GM21529 (cell line): ENCODE measurements at regions not wholly inside any gene's neighbourhood (a gene's known extent, or its start where the extent isn't known, plus 50 kb on each side); places are given as distances from the start of the nearest gene placed in this dataset.
"Not testable (repeated sequence)": the region's sequence is repeated elsewhere in the genome, so short reads cannot be mapped to it uniquely, and the experiment has no call there.

ENCODE experiments used
- ATAC-seq: cut with Tn5 transposase; IDR thresholded peaks from one replicate; pipeline ENCODE4 v1.9.1; 2021; ENCODE audit not compliant: unreplicated experiment

DNA sequence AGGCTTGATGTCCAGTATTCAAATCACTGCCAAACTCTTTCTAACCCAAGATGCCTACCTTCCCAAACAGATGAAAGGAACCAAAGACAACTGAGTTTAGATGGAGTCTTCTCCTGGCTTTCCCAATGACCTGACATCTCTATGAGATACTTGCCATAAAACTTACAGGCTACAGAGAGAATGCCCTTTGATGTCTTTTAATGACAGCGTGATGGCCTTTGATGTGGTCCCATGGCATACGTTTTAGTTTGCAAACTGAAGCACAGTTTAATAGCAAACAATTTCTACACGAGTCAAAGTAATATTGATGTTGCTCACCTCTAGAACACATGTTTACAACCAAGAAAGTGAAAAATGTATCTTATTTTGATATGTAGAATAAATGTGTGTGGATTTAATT, 73.2 kb downstream of the ZIC4 start:
- ATAC-seq, result no peak

- no peak for ATAC-seq
Measured at GRCh38 chr3:147328711-147329110, 77.6 kb downstream of the ZIC4 start.

GRCh38 chr3:147324356-147324755, 82.0 kb downstream of the ZIC4 start:
- no peak for ATAC-seq

- no peak for ATAC-seq
Measured at GRCh38 chr3:147318900-147319299, 87.4 kb downstream of the ZIC4 start.

DNA sequence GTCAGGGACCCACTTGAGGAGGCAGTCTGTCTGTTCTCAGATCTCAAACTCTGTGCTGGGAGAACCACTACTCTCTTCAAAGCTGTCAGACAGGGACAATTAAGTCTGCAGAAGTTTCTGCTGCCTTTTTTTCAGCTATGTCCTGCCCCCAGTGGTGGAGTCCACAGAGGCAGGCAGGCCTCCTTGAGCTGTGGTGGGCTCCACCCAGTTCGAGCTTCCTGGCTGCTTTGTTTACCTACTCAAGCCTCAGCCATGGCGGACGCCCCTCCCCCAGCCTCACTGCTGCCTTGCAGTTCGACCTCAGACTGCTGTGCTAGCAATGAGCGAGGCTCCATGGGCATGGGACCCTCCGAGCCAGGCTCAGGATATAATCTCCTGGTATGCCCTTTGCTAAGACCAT, 89.3 kb downstream of the ZIC4 start:
- ATAC-seq, result not testable (repeated sequence)

DNA sequence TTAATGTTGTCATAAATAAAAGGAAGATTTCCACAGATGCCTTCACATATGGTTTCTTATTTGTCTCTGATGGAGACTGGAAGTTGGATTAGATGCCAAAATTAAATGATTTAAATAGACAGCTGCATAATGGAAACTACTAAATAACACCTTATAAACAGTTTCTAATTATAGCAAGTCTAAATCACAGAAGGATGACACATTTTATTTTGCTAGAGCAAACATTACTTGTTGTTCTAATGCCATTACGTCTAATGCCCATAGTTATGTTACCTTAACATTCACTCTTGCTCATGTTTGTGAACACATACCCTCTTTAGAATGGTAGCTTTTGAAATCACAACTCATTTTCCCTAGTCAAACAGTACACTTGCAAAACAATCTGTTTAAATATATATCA, 92.8 kb downstream of the ZIC4 start:
- no peak for ATAC-seq

- ATAC-seq, result no peak
Measured at GRCh38 chr3:147312786-147313280, 93.5 kb downstream of the ZIC4 start.

GRCh38 chr3:147311716-147312115, 94.6 kb downstream of the ZIC4 start:
- ATAC-seq, result no peak

DNA sequence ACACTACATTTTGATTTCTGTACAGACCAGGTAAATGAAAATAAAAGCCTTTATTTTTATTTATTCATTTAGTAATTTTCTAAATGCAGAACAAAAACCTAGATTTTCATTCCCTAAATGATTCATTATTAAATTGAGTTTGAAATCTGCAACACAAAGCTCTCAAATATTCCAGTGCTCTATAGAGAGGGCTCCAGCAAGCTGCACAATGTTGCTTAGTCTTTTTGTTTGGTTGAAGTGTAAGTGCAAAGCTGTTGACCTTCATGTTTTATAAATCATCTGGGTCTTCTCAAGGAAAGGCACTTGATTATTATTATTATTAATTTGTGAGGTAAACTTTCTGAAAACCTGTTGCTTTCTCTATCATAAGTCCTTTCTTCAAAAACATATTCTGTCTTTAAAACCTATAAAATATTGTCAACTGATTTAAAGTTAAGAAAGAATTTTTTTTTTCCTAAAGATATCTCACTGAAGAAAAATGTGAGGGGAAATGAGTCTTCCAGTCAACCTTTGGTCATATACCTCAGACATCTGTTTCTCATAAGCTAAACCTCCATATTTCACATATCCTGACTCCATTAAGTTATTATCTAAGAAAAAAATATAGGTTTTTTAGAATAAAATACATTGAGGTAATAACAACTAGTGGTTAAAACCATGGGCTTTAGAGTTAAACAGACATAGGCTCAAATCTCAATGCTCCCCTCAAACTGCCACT, 100.7 kb downstream of the ZIC4 start:
- ATAC-seq, result no peak

GRCh38 chr3:147304756-147305155, 101.6 kb downstream of the ZIC4 start:
- no peak for ATAC-seq

DNA sequence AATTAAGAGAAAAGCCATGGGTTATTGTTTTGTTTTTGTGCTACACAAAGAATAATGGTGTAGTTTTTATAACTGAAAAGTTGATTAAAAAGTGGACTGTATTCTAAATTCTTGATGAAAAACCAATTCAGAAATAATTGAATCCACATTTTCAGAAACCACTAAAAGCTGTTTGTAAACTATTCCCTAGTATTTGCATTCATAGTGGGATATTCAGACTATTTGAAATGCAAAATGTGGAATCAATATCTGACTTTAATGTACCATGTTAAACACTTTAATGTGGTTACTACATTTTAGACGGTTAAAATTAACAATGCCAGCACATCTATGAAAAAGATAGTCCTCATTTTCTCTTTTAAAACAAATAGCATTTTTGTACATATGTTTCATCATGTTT, 104.6 kb downstream of the ZIC4 start:
- no peak for ATAC-seq

DNA sequence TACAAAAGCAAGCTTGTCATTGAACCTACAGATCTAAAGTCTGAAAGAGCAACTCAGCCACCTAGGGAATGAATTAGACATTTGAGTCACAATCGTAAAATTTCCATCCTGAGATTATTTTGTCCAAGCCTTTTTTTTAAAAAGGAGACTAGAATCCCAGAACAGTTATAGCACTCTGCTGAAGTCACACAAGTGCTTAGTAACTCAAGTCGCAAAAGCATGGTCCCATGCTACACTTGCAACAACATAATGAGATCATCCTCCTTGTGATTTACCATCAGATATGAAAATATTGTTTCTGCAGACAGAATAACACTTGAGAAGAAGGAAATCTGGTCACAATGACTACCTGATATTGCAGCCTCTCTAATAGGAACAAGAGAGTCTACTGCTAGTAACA, 106.7 kb downstream of the ZIC4 start:
- ATAC-seq, result no peak

GRCh38 chr3:147298511-147298982, 107.8 kb downstream of the ZIC4 start:
- ATAC-seq, result no peak

- no peak for ATAC-seq
Measured at GRCh38 chr3:147297761-147298350, 108.5 kb downstream of the ZIC4 start.

DNA sequence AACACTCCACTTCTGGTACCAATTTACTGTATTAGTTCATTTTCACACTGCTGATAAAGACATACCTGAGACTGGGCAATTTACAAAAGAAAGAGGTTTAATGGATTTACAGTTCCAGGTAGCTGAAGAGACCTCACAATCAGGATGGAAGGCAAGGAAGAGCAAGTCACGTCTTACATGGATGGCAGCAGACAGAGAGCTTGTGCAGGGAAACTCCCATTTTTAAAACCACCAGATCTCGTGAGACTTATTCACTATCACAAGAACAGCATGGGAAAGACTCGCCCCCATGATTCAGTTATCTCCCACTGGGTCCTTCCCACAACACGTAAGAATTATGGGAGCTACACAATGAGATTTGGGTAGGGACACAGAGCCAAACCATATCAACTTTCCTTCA, 119.0 kb downstream of the ZIC4 start:
- not testable (repeated sequence) for ATAC-seq

GRCh38 chr3:147269907-147270306, 136.4 kb downstream of the ZIC4 start:
- ATAC-seq, result no peak

DNA sequence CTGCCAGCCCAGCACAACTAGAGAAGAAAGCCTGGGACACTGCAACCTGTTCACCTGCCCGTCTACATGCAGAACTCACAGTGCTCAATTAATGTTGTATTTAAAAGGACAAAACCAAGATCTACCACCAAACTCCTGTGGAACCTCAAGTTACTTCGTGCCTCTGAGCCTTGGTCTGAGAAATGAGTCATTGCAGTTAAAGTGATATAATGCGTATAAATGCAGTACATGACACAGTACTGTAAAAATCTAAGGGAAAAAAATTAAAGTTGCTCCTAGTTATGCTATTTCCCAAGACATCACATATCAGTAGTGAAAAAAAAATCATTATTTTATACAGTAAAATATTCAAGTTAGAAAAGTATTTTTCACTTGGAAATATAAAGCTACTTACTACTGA, 138.9 kb downstream of the ZIC4 start:
- ATAC-seq, result no peak

DNA sequence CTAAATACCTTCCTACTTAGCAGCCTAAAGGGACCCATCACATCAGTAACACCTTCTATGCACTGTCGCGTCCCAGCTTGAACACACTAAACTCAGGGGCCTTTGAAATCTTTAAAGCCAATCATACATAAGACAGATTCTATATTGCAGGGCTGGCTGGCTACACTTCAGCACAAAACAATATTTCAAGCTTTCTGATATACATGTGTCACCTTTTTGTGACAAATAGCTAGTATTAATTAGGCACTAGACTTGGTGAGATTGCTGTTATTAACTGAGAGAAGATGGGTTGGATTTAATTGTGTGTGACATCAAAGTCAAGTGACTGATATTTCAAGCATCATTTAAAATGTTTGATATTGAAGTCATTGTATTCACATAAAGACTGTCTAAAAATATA, 148.4 kb downstream of the ZIC4 start:
- ATAC-seq, result no peak

DNA sequence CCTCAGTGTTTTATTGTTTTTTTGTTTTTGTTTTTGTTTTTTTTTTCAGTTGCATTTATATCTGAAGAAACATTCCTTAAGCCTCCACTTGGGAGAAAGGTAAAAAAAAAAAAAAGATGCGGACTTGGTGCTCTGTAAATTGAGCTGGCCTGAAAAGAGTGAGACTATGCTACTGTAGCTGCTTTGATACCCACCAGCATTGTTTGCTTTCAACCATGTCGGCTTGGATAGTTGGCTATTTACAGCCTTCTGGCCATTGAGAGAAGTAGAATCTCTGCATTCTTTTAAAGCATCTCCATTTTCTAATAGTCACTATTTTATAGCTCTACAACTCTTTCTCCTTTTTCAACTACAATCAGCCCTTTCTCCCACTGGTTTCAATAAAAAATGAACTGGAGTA, 149.6 kb downstream of the ZIC4 start:
- ATAC-seq, result no peak

GRCh38 chr3:147246906-147247305, 159.4 kb downstream of the ZIC4 start:
- ATAC-seq, result no peak

DNA sequence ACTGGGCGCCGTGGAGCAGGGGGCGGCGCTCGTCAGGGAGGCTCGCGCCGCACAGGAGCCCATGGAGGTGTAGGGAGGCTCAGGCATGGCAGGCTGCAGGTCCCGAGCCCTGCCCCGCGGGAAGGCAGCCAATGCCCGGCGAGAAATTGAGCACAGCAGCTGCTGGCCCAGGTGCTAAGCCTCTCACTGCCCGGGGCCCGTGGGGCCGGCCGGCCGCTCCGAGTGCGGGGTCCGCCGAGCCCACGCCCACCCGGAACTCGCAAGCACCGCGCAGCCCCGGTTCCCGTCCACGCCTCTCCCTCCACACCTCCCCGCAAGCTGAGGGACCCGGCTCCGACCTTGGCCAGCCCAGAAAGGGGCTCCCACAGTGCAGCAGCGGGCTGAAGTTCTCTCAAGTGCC, 160.7 kb downstream of the ZIC4 start:
- ATAC-seq, result not testable (repeated sequence)

DNA sequence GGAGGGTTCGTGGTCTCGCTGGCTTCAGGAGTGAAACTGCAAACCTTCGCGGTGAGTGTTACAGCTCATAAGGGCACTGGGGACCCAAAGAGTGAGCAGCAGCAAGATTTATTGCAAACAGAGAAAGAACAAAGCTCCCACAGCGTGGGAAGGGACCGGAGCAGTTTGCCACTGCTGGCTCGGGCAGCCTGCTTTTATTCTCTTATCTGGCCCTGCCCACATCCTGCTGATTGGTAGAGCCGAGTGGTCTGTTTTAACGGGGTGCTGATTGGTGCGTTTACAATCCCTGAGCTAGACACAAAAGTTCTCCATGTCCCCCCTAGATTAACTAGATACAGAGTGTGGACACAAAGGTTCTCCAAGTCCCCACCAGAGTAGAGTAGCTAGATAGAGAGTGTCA, 161.3 kb downstream of the ZIC4 start:
- not testable (repeated sequence) for ATAC-seq

GRCh38 chr3:147244397-147244796, 161.9 kb downstream of the ZIC4 start:
- no peak for ATAC-seq
